K562 (cell line): ENCODE measurements at regions not wholly inside any gene's neighbourhood (a gene's known extent, or its start where the extent isn't known, plus 50 kb on each side); places are given as distances from the start of the nearest gene placed in this dataset.

ENCODE experiments used
- ATAC-seq: fragments of 200-7000 bp; cut with Tn5 transposase; 3 replicates; pipeline ENCODE4 v1.9.1; 2020; ENCODE audit warnings: moderate library complexity
- BruUV-seq: library from RNA; stranded (reverse); fragments of 400-500 nt; replicated peaks from 2 replicates; lab custom pipeline; 2021; lab: Mats Ljungman, UMichigan
- CTCF ChIA-PET: fragments of 300-600 bp; formaldehyde crosslinking; extraction: SDS; loops from one replicate; lab custom pipeline; 2021; ENCODE audit warnings: low intra/inter-chr PET ratio; lab: Yijun Ruan, JAX
- POLR2A ChIA-PET: fragments of 300-600, 350-650 bp; sonication (Branson Sonifier 250); formaldehyde crosslinking; extraction: SDS; loops from one replicate; lab custom pipeline; 2021; ENCODE audit warnings: antibody characterized with exemption, inconsistent platforms; lab: Yijun Ruan, JAX
- DNase-seq, 4 experiments: peaks; one replicate each; pipeline versions ENCODE4 v3.0.0 to v3.0.0-alpha.2; 2011 to 2018; ENCODE audit warnings: low spot score in 3 of 4, mixed read lengths in 3 of 4; ENCODE audit errors: extremely low read depth in 1 of 4
- FAIRE-seq: peaks from 2 replicates; lab custom pipeline; 2011; peaks lifted over from hg19 to GRCh38; lab: Jason Lieb, UNC
- H2AFZ ChIP-seq: 2 replicates; pipeline ENCODE4 v1.6.0; 2011; ENCODE audit warnings: low read depth, low read length, control low read depth, inconsistent platforms
- H3K27ac ChIP-seq: fragments of 200-600 bp; 3 replicates; pipeline ENCODE4 v1.8.0; 2011; ENCODE audit warnings: low read depth, mild to moderate bottlenecking, control low read depth, inconsistent platforms, low read length, moderate library complexity, mixed read lengths; ENCODE audit errors: extremely low read depth
- H3K27me3 ChIP-seq, 2 experiments: fragments of 300-600 bp in 1 of 2; 2 replicates in 1 of 2; 3 replicates in 1 of 2; pipeline versions ENCODE4 v1.6.0 to v1.8.0; 2011; ENCODE audit warnings: inconsistent platforms in 2 of 2, low read length in 2 of 2, mild to moderate bottlenecking in 1 of 2, mixed read lengths in 1 of 2, moderate library complexity in 1 of 2; ENCODE audit not compliant: control insufficient read depth in 2 of 2, insufficient read depth in 2 of 2
- H3K36me3 ChIP-seq: fragments of 300-600 bp; 3 replicates; pipeline ENCODE4 v1.8.0; 2011; ENCODE audit warnings: mild to moderate bottlenecking, low read length, inconsistent platforms; ENCODE audit not compliant: control insufficient read depth, insufficient read depth
- H3K4me1 ChIP-seq, 2 experiments: fragments of 200-600 bp in 1 of 2; replicated peaks in 1 of 2; 2 replicates in 1 of 2; 3 replicates in 1 of 2; pipeline versions ENCODE4 v1.5.1 to v1.8.0; 2011; ENCODE audit warnings: inconsistent platforms in 2 of 2, low read length in 2 of 2, mild to moderate bottlenecking in 1 of 2, mixed read lengths in 1 of 2, moderate library complexity in 1 of 2; ENCODE audit not compliant: control insufficient read depth in 2 of 2, insufficient read depth in 2 of 2
- H3K4me2 ChIP-seq: 2 replicates; pipeline ENCODE4 v1.6.1; 2011; ENCODE audit warnings: low read length, control low read depth, inconsistent platforms, mixed read lengths; ENCODE audit not compliant: insufficient read depth
- H3K4me3 ChIP-seq: fragments of 200-600 bp; sonication (generic), shearing (Covaris generic); 2 replicates; pipeline ENCODE4 v1.5.1; 2016; ENCODE audit warnings: control low read depth, inconsistent platforms
- H3K79me2 ChIP-seq: fragments of 200-600 bp; 3 replicates; pipeline ENCODE4 v1.8.0; 2011; ENCODE audit warnings: low read length, inconsistent platforms; ENCODE audit not compliant: control insufficient read depth, insufficient read depth
- H3K9ac ChIP-seq, 2 experiments: 2 replicates each; pipeline versions ENCODE4 v1.6.0 to v1.6.1; 2011; ENCODE audit warnings: low read depth in 2 of 2, low read length in 2 of 2, control low read depth in 1 of 2, inconsistent platforms in 1 of 2, mild to moderate bottlenecking in 1 of 2, mixed read lengths in 1 of 2; ENCODE audit not compliant: insufficient read depth in 1 of 2
- H3K9me1 ChIP-seq: one replicate; pipeline ENCODE4 v1.6.0; 2011; ENCODE audit warnings: inconsistent platforms, mild to moderate bottlenecking, low read length, moderate library complexity; ENCODE audit not compliant: control insufficient read depth, insufficient read depth
- H3K9me3 ChIP-seq: replicated peaks from 2 replicates; pipeline ENCODE4 v1.5.1; 2011; ENCODE audit warnings: low read depth, low read length, inconsistent platforms; ENCODE audit not compliant: control insufficient read depth, insufficient read depth
- H4K20me1 ChIP-seq: replicated peaks from 2 replicates; pipeline ENCODE4 v1.6.1; 2011; ENCODE audit warnings: low read length, inconsistent platforms, mixed read lengths; ENCODE audit not compliant: control insufficient read depth, insufficient read depth
- ILK ChIP-seq: fragments of 450-650 bp; IDR thresholded peaks from 2 replicates; pipeline ENCODE4 v1.6.1; 2016; ENCODE audit warnings: missing genetic modification characterization, low read depth, mild to moderate bottlenecking, missing compliant biosample characterization, moderate library complexity, borderline replicate concordance
- ZNF696 ChIP-seq: fragments of 250-450 bp; sonication (Bioruptor Pico); conservative IDR thresholded peaks from 2 replicates; pipeline ENCODE4 v1.4.0; 2020; ENCODE audit warnings: mild to moderate bottlenecking, moderate library complexity
- WGBS: fragments of 100-300 bp; shearing (Covaris generic); methylation state at CpG from one replicate; pipeline ENCODE4 v1.1.6; 2016; ENCODE audit warnings: low coverage, mixed read lengths; ENCODE audit not compliant: insufficient coverage; ENCODE audit errors: missing lambda C conversion rate; 5-methylcytosine and 5-hydroxymethylcytosine counted together
- in situ Hi-C: fragments of 300-500 bp; cut with MboI; formaldehyde crosslinking; loops from 4 replicates; pipeline ENCODE4 v1.15.0; 2018; ENCODE audit warnings: inconsistent platforms, mixed read lengths
- intact Hi-C: fragments of 100-400 bp; cut with micrococcal nuclease; formaldehyde crosslinking; loops from 2 replicates; pipeline ENCODE4 v1.14.2; 2022
- TF ChIP-seq, protein P1 (sequence below), 2 experiments: IDR thresholded peaks; 2 replicates each; pipeline ENCODE4 v1.6.1; 2012; ENCODE audit warnings: improper control_type of control experiment in 2 of 2, low read depth in 2 of 2, low read length in 2 of 2, borderline replicate concordance in 1 of 2
- TF ChIP-seq, protein P2 (sequence below): sonication (generic); formaldehyde crosslinking; IDR thresholded peaks from 2 replicates; pipeline ENCODE4 v1.8.0; 2022; ENCODE audit warnings: missing genetic modification reagents, mild to moderate bottlenecking, moderate library complexity, borderline replicate concordance

DNA sequence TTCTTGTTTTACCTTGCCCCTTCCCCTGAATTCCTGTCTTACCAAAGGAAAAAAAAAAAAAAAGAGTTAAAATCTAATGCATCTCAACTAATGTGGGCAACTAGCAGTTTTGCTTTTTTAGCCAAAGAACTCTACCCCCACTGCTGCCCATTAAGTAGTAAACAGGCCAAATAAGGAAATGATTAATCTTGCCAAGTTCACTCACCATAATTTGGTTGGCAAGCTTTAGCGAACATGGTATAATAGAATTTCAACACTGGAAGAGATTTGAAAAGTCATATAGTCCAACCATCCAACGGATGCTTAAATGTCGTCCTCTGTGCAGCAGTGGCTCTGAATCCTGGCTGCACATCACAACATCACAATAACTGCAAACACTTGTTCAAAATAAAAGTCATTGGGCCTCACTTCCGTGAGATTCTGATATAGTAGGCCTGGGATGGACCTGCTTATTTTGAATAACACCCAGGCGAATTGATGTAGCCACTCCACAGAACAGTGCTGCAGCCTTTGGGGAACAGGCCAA, 142.0 kb upstream of the UBE2E1 start:
- POLR2A ChIA-PET: no interaction called here
- Histone ChIP-seq H3K27me3 (peaks cover 0 to 4% of the 10 kb centered on the region in 2 experiments; a peak in 2 of 5 replicates), H3K9ac (no peak overlapping the region), H3K9me1 (no peaks in the 10 kb centered on the region), H3K79me2 (no peaks in the 10 kb centered on the region), H3K4me1 (no peaks in the 10 kb centered on the region), H3K27ac (no peak overlapping the region), H3K4me2 (no peak overlapping the region), H3K36me3 (no peaks in the 10 kb centered on the region), H3K9me3 (no peaks in the 10 kb centered on the region), H2AFZ (no peak overlapping the region), H3K4me3 (no peak overlapping the region), H4K20me1 (no peaks in the 10 kb centered on the region)
- intact Hi-C loops: no loop called here
- ATAC-seq: no peak
- 0% methylated on average over 5 of the region's 5 CpGs for WGBS
- TF ChIP-seq, protein P1, sequence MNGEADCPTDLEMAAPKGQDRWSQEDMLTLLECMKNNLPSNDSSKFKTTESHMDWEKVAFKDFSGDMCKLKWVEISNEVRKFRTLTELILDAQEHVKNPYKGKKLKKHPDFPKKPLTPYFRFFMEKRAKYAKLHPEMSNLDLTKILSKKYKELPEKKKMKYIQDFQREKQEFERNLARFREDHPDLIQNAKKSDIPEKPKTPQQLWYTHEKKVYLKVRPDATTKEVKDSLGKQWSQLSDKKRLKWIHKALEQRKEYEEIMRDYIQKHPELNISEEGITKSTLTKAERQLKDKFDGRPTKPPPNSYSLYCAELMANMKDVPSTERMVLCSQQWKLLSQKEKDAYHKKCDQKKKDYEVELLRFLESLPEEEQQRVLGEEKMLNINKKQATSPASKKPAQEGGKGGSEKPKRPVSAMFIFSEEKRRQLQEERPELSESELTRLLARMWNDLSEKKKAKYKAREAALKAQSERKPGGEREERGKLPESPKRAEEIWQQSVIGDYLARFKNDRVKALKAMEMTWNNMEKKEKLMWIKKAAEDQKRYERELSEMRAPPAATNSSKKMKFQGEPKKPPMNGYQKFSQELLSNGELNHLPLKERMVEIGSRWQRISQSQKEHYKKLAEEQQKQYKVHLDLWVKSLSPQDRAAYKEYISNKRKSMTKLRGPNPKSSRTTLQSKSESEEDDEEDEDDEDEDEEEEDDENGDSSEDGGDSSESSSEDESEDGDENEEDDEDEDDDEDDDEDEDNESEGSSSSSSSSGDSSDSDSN (IDR thresholded peaks at IDR 0.05; ENCODE audit: borderline replicate concordance in 1 of 2, low read depth in 2 of 2, low read length in 2 of 2): no peak
- TF ChIP-seq ILK (tag): no peak
- TF ChIP-seq, protein P2, sequence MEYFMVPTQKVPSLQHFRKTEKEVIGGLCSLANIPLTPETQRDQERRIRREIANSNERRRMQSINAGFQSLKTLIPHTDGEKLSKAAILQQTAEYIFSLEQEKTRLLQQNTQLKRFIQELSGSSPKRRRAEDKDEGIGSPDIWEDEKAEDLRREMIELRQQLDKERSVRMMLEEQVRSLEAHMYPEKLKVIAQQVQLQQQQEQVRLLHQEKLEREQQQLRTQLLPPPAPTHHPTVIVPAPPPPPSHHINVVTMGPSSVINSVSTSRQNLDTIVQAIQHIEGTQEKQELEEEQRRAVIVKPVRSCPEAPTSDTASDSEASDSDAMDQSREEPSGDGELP (CRISPR knock-in tag): no peak
- TF ChIP-seq ZNF696 (CRISPR knock-in tag): no peak
- no peak for DNase-seq
- in situ Hi-C loops: no loop called here
- CTCF ChIA-PET: no interaction called here
- no TSS peak for BruUV-seq
- FAIRE-seq: no peak
